A549 (cell line): ENCODE measurements at regions not wholly inside any gene's neighbourhood (a gene's known extent, or its start where the extent isn't known, plus 50 kb on each side); places are given as distances from the start of the nearest gene placed in this dataset.

Experiments used
- CBX2 ChIP-seq: fragments of 200-600 bp; sonication (generic); IDR thresholded peaks from 2 replicates; pipeline ENCODE4 v1.6.1; 2016; ENCODE audit warnings: low read depth, mild to moderate bottlenecking, borderline replicate concordance
- EHF ChIP-seq: fragments of 250-450 bp; sonication (Bioruptor Pico); IDR thresholded peaks from 2 replicates; pipeline ENCODE4 v1.5.0; 2020; ENCODE audit warnings: mild to moderate bottlenecking
- MAFK ChIP-seq: fragments of 450-650 bp; IDR thresholded peaks from 2 replicates; pipeline ENCODE4 v1.6.1; 2014; ENCODE audit not compliant: partially characterized antibody
- POLR2A ChIP-seq: IDR thresholded peaks from 2 replicates; pipeline ENCODE4 v1.6.1; 2012; ENCODE audit warnings: mild to moderate bottlenecking, low read length
- TF ChIP-seq, protein P1 (sequence below): fragments of >200 bp; sonication (Bioruptor Twin); formaldehyde crosslinking; IDR thresholded peaks from 3 replicates; pipeline ENCODE4 v1.5.1; 2016

DNA sequence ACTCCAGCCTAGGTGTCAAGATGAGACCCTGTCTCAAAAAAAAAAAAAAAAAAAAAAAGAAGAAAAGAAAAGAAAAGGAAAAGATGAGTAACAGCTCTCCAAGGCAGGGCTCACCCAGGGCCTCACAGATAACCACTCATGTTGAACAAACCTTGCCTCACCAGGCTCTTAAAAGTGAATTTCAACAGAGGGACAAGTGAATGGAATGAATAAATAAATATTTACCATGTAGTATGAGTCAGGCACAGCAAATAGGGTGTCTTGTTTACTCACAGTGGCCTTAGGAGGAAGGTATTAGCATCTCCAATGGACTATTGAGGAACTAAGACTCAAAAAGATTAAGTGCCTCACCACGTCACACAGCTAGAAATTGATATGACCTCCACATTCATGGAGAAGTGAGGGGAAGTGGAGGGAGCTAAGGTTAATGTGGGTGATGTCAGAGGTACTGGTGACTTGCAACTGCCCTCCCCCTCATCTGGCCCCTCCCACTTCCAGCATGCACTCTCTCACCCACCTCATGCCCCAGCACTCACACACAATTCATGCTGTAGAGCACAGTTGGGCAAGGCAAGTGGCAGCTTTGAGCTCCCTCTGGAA, 255.5 kb downstream of the UACA start:
- TF ChIP-seq EHF (CRISPR knock-in tag) (no peak; the same call in 1 of the 2 replicates), POLR2A (no peak), CBX2 (no peak), MAFK (no peak)
- TF ChIP-seq, protein P1, sequence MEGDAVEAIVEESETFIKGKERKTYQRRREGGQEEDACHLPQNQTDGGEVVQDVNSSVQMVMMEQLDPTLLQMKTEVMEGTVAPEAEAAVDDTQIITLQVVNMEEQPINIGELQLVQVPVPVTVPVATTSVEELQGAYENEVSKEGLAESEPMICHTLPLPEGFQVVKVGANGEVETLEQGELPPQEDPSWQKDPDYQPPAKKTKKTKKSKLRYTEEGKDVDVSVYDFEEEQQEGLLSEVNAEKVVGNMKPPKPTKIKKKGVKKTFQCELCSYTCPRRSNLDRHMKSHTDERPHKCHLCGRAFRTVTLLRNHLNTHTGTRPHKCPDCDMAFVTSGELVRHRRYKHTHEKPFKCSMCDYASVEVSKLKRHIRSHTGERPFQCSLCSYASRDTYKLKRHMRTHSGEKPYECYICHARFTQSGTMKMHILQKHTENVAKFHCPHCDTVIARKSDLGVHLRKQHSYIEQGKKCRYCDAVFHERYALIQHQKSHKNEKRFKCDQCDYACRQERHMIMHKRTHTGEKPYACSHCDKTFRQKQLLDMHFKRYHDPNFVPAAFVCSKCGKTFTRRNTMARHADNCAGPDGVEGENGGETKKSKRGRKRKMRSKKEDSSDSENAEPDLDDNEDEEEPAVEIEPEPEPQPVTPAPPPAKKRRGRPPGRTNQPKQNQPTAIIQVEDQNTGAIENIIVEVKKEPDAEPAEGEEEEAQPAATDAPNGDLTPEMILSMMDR: no peak
